K562 (cell line): ENCODE measurements at regions not wholly inside any gene's neighbourhood (a gene's known extent, or its start where the extent isn't known, plus 50 kb on each side); places are given as distances from the start of the nearest gene placed in this dataset.

Experiments
- ATAC-seq: fragments of 200-7000 bp; cut with Tn5 transposase; 3 replicates; pipeline ENCODE4 v1.9.1; 2020; ENCODE audit warnings: moderate library complexity
- BruUV-seq: library from RNA; stranded (reverse); fragments of 400-500 nt; replicated peaks from 2 replicates; lab custom pipeline; 2021; lab: Mats Ljungman, UMichigan
- CTCF ChIA-PET: fragments of 300-600 bp; formaldehyde crosslinking; extraction: SDS; loops from one replicate; lab custom pipeline; 2021; ENCODE audit warnings: low intra/inter-chr PET ratio; lab: Yijun Ruan, JAX
- POLR2A ChIA-PET: fragments of 300-600, 350-650 bp; sonication (Branson Sonifier 250); formaldehyde crosslinking; extraction: SDS; loops from one replicate; lab custom pipeline; 2021; ENCODE audit warnings: antibody characterized with exemption, inconsistent platforms; lab: Yijun Ruan, JAX
- DNase-seq, 4 experiments: peaks; one replicate each; pipeline versions ENCODE4 v3.0.0 to v3.0.0-alpha.2; 2011 to 2018; ENCODE audit warnings: low spot score in 3 of 4, mixed read lengths in 3 of 4; ENCODE audit errors: extremely low read depth in 1 of 4
- FAIRE-seq: peaks from 2 replicates; lab custom pipeline; 2011; peaks lifted over from hg19 to GRCh38; lab: Jason Lieb, UNC
- H2AFZ ChIP-seq: 2 replicates; pipeline ENCODE4 v1.6.0; 2011; ENCODE audit warnings: low read depth, low read length, control low read depth, inconsistent platforms
- H3K27ac ChIP-seq: fragments of 200-600 bp; 3 replicates; pipeline ENCODE4 v1.8.0; 2011; ENCODE audit warnings: low read depth, mild to moderate bottlenecking, control low read depth, inconsistent platforms, low read length, moderate library complexity, mixed read lengths; ENCODE audit errors: extremely low read depth
- H3K27me3 ChIP-seq, 2 experiments: fragments of 300-600 bp in 1 of 2; 2 replicates in 1 of 2; 3 replicates in 1 of 2; pipeline versions ENCODE4 v1.6.0 to v1.8.0; 2011; ENCODE audit warnings: inconsistent platforms in 2 of 2, low read length in 2 of 2, mild to moderate bottlenecking in 1 of 2, mixed read lengths in 1 of 2, moderate library complexity in 1 of 2; ENCODE audit not compliant: control insufficient read depth in 2 of 2, insufficient read depth in 2 of 2
- H3K36me3 ChIP-seq: fragments of 300-600 bp; 3 replicates; pipeline ENCODE4 v1.8.0; 2011; ENCODE audit warnings: mild to moderate bottlenecking, low read length, inconsistent platforms; ENCODE audit not compliant: control insufficient read depth, insufficient read depth
- H3K4me1 ChIP-seq, 2 experiments: fragments of 200-600 bp in 1 of 2; replicated peaks in 1 of 2; 2 replicates in 1 of 2; 3 replicates in 1 of 2; pipeline versions ENCODE4 v1.5.1 to v1.8.0; 2011; ENCODE audit warnings: inconsistent platforms in 2 of 2, low read length in 2 of 2, mild to moderate bottlenecking in 1 of 2, mixed read lengths in 1 of 2, moderate library complexity in 1 of 2; ENCODE audit not compliant: control insufficient read depth in 2 of 2, insufficient read depth in 2 of 2
- H3K4me2 ChIP-seq: 2 replicates; pipeline ENCODE4 v1.6.1; 2011; ENCODE audit warnings: low read length, control low read depth, inconsistent platforms, mixed read lengths; ENCODE audit not compliant: insufficient read depth
- H3K4me3 ChIP-seq: fragments of 200-600 bp; sonication (generic), shearing (Covaris generic); 2 replicates; pipeline ENCODE4 v1.5.1; 2016; ENCODE audit warnings: control low read depth, inconsistent platforms
- H3K79me2 ChIP-seq: fragments of 200-600 bp; 3 replicates; pipeline ENCODE4 v1.8.0; 2011; ENCODE audit warnings: low read length, inconsistent platforms; ENCODE audit not compliant: control insufficient read depth, insufficient read depth
- H3K9ac ChIP-seq, 2 experiments: 2 replicates each; pipeline versions ENCODE4 v1.6.0 to v1.6.1; 2011; ENCODE audit warnings: low read depth in 2 of 2, low read length in 2 of 2, control low read depth in 1 of 2, inconsistent platforms in 1 of 2, mild to moderate bottlenecking in 1 of 2, mixed read lengths in 1 of 2; ENCODE audit not compliant: insufficient read depth in 1 of 2
- H3K9me1 ChIP-seq: one replicate; pipeline ENCODE4 v1.6.0; 2011; ENCODE audit warnings: inconsistent platforms, mild to moderate bottlenecking, low read length, moderate library complexity; ENCODE audit not compliant: control insufficient read depth, insufficient read depth
- H3K9me3 ChIP-seq: replicated peaks from 2 replicates; pipeline ENCODE4 v1.5.1; 2011; ENCODE audit warnings: low read depth, low read length, inconsistent platforms; ENCODE audit not compliant: control insufficient read depth, insufficient read depth
- H4K20me1 ChIP-seq: replicated peaks from 2 replicates; pipeline ENCODE4 v1.6.1; 2011; ENCODE audit warnings: low read length, inconsistent platforms, mixed read lengths; ENCODE audit not compliant: control insufficient read depth, insufficient read depth
- BACH1 ChIP-seq: fragments of 200-800 bp; sonication (Bioruptor generic); IDR thresholded peaks from 2 replicates; pipeline ENCODE4 v1.6.1; 2016; ENCODE audit warnings: missing genetic modification characterization, missing compliant biosample characterization
- FOXM1 ChIP-seq, 2 experiments: fragments of 450-650 bp in 1 of 2; sonication (generic) in 1 of 2; formaldehyde crosslinking in 1 of 2; IDR thresholded peaks; 2 replicates each; pipeline versions ENCODE4 v1.6.1 to v1.9.0; 2017 to 2022; ENCODE audit warnings: low read depth in 2 of 2, mild to moderate bottlenecking in 2 of 2, missing genetic modification reagents in 1 of 2, moderate library complexity in 1 of 2
- GABPA ChIP-seq: fragments of 200-800 bp; sonication (Bioruptor generic); conservative IDR thresholded peaks from 2 replicates; pipeline ENCODE4 v1.6.1; 2016; ENCODE audit warnings: low read depth, missing genetic modification characterization, missing compliant biosample characterization
- GTF2A2 ChIP-seq: IDR thresholded peaks from 2 replicates; pipeline ENCODE4 v1.6.1; 2016; ENCODE audit warnings: mild to moderate bottlenecking, missing genetic modification characterization, missing compliant biosample characterization
- HDAC8 ChIP-seq: fragments of 450-650 bp; IDR thresholded peaks from 2 replicates; pipeline ENCODE4 v1.6.1; 2016; ENCODE audit warnings: mild to moderate bottlenecking, missing genetic modification characterization, moderate library complexity, missing compliant biosample characterization
- HMG20B ChIP-seq: fragments of 250-450 bp; sonication (Bioruptor Pico); IDR thresholded peaks from 2 replicates; pipeline ENCODE4 v1.5.0; 2021; ENCODE audit warnings: mild to moderate bottlenecking
- MTA1 ChIP-seq: fragments of 450-650 bp; IDR thresholded peaks from 2 replicates; pipeline ENCODE4 v1.6.1; 2017; ENCODE audit warnings: borderline replicate concordance
- NFYB ChIP-seq: IDR thresholded peaks from 2 replicates; pipeline ENCODE4 v1.6.1; 2011; ENCODE audit warnings: mild to moderate bottlenecking, moderate library complexity; ENCODE audit not compliant: insufficient read length; ENCODE audit errors: extremely low read depth
- TCF7L2 ChIP-seq: fragments of 150-350 bp; IDR thresholded peaks from 2 replicates; pipeline ENCODE4 v1.6.1; 2016; ENCODE audit warnings: low read depth, mild to moderate bottlenecking, low read length, moderate library complexity
- XRCC3 ChIP-seq: fragments of 450-650 bp; IDR thresholded peaks from 2 replicates; pipeline ENCODE4 v1.6.1; 2017; ENCODE audit warnings: mild to moderate bottlenecking, moderate library complexity
- ZNF263 ChIP-seq: sonication (generic); formaldehyde crosslinking; IDR thresholded peaks from 2 replicates; pipeline ENCODE4 v1.8.0; 2022; ENCODE audit warnings: mild to moderate bottlenecking, missing genetic modification reagents, borderline replicate concordance
- WGBS: fragments of 100-300 bp; shearing (Covaris generic); methylation state at CpG from one replicate; pipeline ENCODE4 v1.1.6; 2016; ENCODE audit warnings: low coverage, mixed read lengths; ENCODE audit not compliant: insufficient coverage; ENCODE audit errors: missing lambda C conversion rate; 5-methylcytosine and 5-hydroxymethylcytosine counted together
- in situ Hi-C: fragments of 300-500 bp; cut with MboI; formaldehyde crosslinking; loops from 4 replicates; pipeline ENCODE4 v1.15.0; 2018; ENCODE audit warnings: inconsistent platforms, mixed read lengths
- intact Hi-C: fragments of 100-400 bp; cut with micrococcal nuclease; formaldehyde crosslinking; loops from 2 replicates; pipeline ENCODE4 v1.14.2; 2022
- TF ChIP-seq, protein P1 (sequence below): sonication (generic); formaldehyde crosslinking; IDR thresholded peaks from 2 replicates; pipeline ENCODE4 v1.8.1; 2022; ENCODE audit warnings: missing genetic modification reagents

DNA sequence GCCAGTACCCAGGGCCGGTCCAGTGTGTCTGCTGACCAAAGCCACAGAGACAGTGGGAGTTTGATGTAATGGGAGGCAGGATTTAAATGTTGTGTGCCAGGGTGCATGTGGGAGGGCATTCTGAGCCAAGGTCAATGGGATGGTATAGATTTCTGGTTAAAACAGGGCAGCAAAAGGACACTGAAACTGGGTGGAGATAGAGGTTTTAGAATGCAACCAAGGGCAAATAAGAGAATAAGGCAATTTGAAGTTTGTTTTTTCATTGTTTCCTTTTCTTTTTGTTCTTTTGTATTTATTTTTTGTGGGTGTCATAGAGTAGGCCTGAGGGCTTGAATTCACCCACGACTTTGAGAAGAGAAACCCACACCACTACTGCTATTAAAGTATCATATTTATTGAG, 65.5 kb upstream of the CLINT1 start:
- WGBS, result 0% methylated on average over 2 of the region's 2 CpGs
- BruUV-seq, result no TSS peak
- ATAC-seq (no peak), DNase-seq (no peak), FAIRE-seq (no peak)
- no peak overlapping the region for H3K27ac ChIP-seq
- H3K36me3 ChIP-seq, result no peaks in the 10 kb centered on the region
- no peaks in the 10 kb centered on the region for H3K9me1 ChIP-seq
- H3K4me3 ChIP-seq, result no peak overlapping the region
- H3K4me2 ChIP-seq, result no peak overlapping the region
- H3K79me2 ChIP-seq, result no peaks in the 10 kb centered on the region
- no peak for TF ChIP-seq HMG20B (CRISPR knock-in tag)
- TF ChIP-seq BACH1, result no peak
- TF ChIP-seq GTF2A2 (tag), result no peak
- TF ChIP-seq GABPA (tag), result no peak
- H4K20me1 ChIP-seq, result no peaks in the 10 kb centered on the region
- intact Hi-C loops, result no loop called here
- H3K9ac ChIP-seq, result no peak overlapping the region
- CTCF ChIA-PET, result no interaction called here
- in situ Hi-C loops, result no loop called here
- POLR2A ChIA-PET, result interaction anchor here (1.3 kb wide), 1 partner anchor 10 kb away, joined by 4 read pairs; no protein-coding TSS in a partner anchor
- no peaks in the 10 kb centered on the region for H3K9me3 ChIP-seq
- H3K27me3 ChIP-seq, result peaks cover 0 to 6% of the 10 kb centered on the region in 2 experiments; a peak in 2 of 5 replicates
- no peak overlapping the region for H2AFZ ChIP-seq
- H3K4me1 ChIP-seq, result no peaks in the 10 kb centered on the region; a peak in 3 of 5 replicates

DNA sequence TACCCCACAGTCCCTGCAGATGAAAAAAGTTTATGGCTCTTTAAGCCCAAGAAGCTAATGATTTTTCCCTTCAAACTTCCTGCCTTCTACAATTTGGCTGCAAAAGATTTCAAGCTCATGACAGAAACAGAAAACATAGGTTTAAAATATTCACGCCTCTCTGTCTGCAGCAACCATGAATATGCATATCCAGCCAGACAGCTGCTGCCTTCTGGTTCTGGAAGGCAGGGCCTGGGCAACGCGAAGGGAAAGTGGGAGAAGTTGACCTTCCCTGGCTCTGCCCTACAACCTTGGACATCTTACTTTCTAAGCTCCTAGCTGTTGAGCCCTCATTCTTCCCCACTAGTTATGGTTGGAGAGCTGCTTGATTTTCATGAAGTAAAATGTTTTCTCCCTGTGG, 64.8 kb upstream of the CLINT1 start:
- Histone ChIP-seq H4K20me1 (no peaks in the 10 kb centered on the region), H3K9me1 (no peaks in the 10 kb centered on the region), H3K27me3 (peaks cover 0 to 6% of the 10 kb centered on the region in 2 experiments; a peak in 2 of 5 replicates), H3K27ac (no peak overlapping the region), H3K79me2 (no peaks in the 10 kb centered on the region), H3K36me3 (no peaks in the 10 kb centered on the region), H2AFZ (no peak overlapping the region), H3K9me3 (no peaks in the 10 kb centered on the region), H3K4me1 (peaks cover 0 to 5% of the 10 kb centered on the region in 2 experiments; a peak in 4 of 5 replicates), H3K9ac (no peak overlapping the region), H3K4me3 (no peak overlapping the region), H3K4me2 (no peak overlapping the region)
- CTCF ChIA-PET, result no interaction called here
- ATAC-seq (no peak), FAIRE-seq (no peak), DNase-seq (no peak)
- in situ Hi-C loops, result no loop called here
- WGBS, result 19% methylated on average over 3 of the region's 3 CpGs
- TF ChIP-seq, protein P1, sequence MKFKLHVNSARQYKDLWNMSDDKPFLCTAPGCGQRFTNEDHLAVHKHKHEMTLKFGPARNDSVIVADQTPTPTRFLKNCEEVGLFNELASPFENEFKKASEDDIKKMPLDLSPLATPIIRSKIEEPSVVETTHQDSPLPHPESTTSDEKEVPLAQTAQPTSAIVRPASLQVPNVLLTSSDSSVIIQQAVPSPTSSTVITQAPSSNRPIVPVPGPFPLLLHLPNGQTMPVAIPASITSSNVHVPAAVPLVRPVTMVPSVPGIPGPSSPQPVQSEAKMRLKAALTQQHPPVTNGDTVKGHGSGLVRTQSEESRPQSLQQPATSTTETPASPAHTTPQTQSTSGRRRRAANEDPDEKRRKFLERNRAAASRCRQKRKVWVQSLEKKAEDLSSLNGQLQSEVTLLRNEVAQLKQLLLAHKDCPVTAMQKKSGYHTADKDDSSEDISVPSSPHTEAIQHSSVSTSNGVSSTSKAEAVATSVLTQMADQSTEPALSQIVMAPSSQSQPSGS, result no peak
- TF ChIP-seq HDAC8 (tag) (no peak), NFYB (no peak), XRCC3 (no peak), MTA1 (no peak), TCF7L2 (no peak), FOXM1 (IDR thresholded peaks at IDR 0.05; ENCODE audit: low read depth) (no peak), FOXM1 (CRISPR knock-in tag; IDR thresholded peaks at IDR 0.05; ENCODE audit: low read depth) (no peak), ZNF263 (no peak)
- intact Hi-C loops, result no loop called here
- no TSS peak for BruUV-seq
- POLR2A ChIA-PET, result interaction anchor here (1.3 kb wide), 1 partner anchor 10 kb away, joined by 4 read pairs; no protein-coding TSS in a partner anchor
